ENCODE measurements at regions not wholly inside any gene's neighbourhood (a gene's known extent, or its start where the extent isn't known, plus 50 kb on each side); places are given as distances from the start of the nearest gene placed in this dataset.

GRCh38 chr14:80381807-80382363 lies 170.6 kb upstream of the DIO2 start:
- no peak for TF ChIP-seq CTCF (IDR thresholded peaks at IDR 0.05)
- TF ChIP-seq POLR2A (IDR thresholded peaks at IDR 0.05) = no peak

Data from right lobe of liver (tissue), 4 donors.